ENCODE measurements at regions not wholly inside any gene's neighbourhood (a gene's known extent, or its start where the extent isn't known, plus 50 kb on each side); places are given as distances from the start of the nearest gene placed in this dataset.

DNA sequence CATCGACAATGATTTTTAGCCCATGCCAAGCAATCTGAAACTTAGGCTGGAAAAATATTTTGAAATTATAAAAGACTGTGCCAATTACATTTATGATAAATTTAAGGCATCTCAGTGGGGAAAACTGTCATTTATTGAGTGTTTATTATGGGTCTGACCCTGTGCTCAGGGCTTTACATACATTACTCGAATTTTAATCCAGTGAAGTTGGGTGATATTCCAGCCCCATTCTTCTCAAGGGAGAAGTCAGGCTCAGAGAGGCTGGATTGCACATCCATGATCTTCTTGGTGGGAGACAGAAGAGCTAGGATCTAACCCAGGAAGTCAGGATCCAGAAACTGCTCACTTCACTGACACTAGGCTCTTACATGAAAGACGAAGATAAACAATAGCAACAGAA, 260.8 kb downstream of the QDPR start:
- Mint-ChIP-seq H3K36me3 (ENCODE audit: low read depth) (no peaks in the 10 kb centered on the region), H3K4me3 (no peak overlapping the region), H3K9me3 (no peaks in the 10 kb centered on the region), H3K27ac (no peak overlapping the region), H3K4me1 (ENCODE audit: low read depth) (no peaks in the 10 kb centered on the region), H3K27me3 (peaks cover 11% of the 10 kb centered on the region)
- no peak for DNase-seq
- ChIA-PET CTCF (no interaction called here), POLR2A (no interaction called here)
- TF ChIP-seq, protein P1, sequence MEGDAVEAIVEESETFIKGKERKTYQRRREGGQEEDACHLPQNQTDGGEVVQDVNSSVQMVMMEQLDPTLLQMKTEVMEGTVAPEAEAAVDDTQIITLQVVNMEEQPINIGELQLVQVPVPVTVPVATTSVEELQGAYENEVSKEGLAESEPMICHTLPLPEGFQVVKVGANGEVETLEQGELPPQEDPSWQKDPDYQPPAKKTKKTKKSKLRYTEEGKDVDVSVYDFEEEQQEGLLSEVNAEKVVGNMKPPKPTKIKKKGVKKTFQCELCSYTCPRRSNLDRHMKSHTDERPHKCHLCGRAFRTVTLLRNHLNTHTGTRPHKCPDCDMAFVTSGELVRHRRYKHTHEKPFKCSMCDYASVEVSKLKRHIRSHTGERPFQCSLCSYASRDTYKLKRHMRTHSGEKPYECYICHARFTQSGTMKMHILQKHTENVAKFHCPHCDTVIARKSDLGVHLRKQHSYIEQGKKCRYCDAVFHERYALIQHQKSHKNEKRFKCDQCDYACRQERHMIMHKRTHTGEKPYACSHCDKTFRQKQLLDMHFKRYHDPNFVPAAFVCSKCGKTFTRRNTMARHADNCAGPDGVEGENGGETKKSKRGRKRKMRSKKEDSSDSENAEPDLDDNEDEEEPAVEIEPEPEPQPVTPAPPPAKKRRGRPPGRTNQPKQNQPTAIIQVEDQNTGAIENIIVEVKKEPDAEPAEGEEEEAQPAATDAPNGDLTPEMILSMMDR (IDR thresholded peaks at IDR 0.05) = no peak
- ATAC-seq = no peak
- intact Hi-C loops (cut with micrococcal nuclease) = no loop called here

DNA sequence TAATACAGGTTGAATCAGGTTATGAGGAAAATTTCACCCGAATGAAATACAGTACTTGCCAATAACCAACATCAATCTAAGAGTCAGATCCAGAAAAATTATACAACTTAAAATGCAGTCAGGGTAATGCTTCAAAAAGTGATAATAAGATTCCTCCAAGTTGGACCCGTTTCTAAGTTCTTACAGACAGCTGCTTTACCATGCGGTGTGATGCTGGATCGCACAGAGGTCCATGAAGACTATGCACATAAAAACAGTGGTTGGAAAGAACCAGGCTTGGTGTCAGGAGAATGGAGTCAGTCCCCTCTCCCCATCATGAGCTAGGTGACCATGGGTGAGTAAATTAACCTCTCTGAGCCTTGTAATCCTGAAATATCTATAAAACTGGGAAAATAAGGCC, 261.3 kb downstream of the QDPR start:
- H3K4me1 Mint-ChIP-seq (ENCODE audit: low read depth) = no peaks in the 10 kb centered on the region
- TF ChIP-seq, protein P1 (IDR thresholded peaks at IDR 0.05) = no peak
- ATAC-seq (no peak), DNase-seq (no peak)
- intact Hi-C loops (cut with micrococcal nuclease) = no loop called here
- H3K4me3 Mint-ChIP-seq = no peak overlapping the region
- H3K27me3 Mint-ChIP-seq = peaks cover 12% of the 10 kb centered on the region
- H3K9me3 Mint-ChIP-seq = no peaks in the 10 kb centered on the region
- H3K36me3 Mint-ChIP-seq (ENCODE audit: low read depth) = no peaks in the 10 kb centered on the region
- ChIA-PET CTCF (no interaction called here), POLR2A (no interaction called here)
- no peak overlapping the region for H3K27ac Mint-ChIP-seq

DNA sequence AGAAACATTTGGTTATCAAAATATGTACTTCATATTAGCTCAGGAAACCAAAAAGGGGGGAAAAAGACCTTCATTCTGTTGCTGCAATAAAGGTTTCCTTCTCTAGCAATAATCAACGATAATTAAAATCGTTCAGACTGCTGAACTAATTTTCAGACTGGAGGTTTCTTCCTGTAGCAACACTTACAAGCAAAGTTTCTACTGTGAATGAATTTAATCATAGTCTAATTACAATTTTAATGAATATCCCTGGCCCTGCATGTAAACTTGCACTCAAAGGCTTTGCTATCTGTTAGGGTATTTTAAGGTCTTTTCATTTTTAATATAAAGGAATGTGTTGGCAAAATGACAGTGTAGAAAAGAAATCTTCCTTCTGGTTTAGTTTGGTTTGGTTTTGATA, 265.2 kb downstream of the QDPR start:
- Mint-ChIP-seq H3K9me3 (no peaks in the 10 kb centered on the region), H3K27ac (no peak overlapping the region), H3K4me3 (no peak overlapping the region), H3K27me3 (peaks cover 10% of the 10 kb centered on the region), H3K36me3 (ENCODE audit: low read depth) (no peaks in the 10 kb centered on the region), H3K4me1 (ENCODE audit: low read depth) (no peaks in the 10 kb centered on the region)
- ATAC-seq = no peak
- no peak for DNase-seq
- CTCF ChIA-PET = no interaction called here
- intact Hi-C loops (cut with micrococcal nuclease) = no loop called here
- POLR2A ChIA-PET = no interaction called here
- TF ChIP-seq, protein P1 (IDR thresholded peaks at IDR 0.05) = no peak

DNA sequence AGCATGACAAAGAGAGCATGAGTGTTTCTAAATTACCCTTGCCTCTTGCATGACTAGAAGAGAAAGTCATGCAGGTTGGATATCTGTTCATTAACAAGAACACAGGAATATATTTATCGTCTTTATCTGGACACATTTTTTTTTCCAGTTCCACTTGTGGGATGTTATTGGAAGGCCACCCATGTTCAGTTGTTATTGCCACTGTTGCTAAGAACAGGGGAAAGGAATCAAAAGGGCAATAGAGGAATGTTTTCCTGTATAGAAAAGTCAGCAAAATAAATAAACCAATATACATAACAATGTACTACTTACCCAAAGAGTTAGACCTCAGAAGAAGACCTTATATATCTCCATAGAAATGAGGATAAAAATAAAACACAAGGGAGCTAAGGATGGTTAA, 270.1 kb downstream of the QDPR start:
- H3K27me3 Mint-ChIP-seq = peaks cover 2% of the 10 kb centered on the region
- ChIA-PET POLR2A (no interaction called here), CTCF (interaction anchor here (1.5 kb wide), 1 partner anchor 83 kb away, joined by 5 read pairs; no protein-coding TSS in a partner anchor)
- no peaks in the 10 kb centered on the region for H3K9me3 Mint-ChIP-seq
- no peak for ATAC-seq
- H3K36me3 Mint-ChIP-seq (ENCODE audit: low read depth) = no peaks in the 10 kb centered on the region
- no peak overlapping the region for H3K4me3 Mint-ChIP-seq
- intact Hi-C loops (cut with micrococcal nuclease) = no loop called here
- H3K4me1 Mint-ChIP-seq (ENCODE audit: low read depth) = no peaks in the 10 kb centered on the region
- TF ChIP-seq, protein P1 (IDR thresholded peaks at IDR 0.05) = no peak
- DNase-seq = no peak
- H3K27ac Mint-ChIP-seq = no peak overlapping the region

DNA sequence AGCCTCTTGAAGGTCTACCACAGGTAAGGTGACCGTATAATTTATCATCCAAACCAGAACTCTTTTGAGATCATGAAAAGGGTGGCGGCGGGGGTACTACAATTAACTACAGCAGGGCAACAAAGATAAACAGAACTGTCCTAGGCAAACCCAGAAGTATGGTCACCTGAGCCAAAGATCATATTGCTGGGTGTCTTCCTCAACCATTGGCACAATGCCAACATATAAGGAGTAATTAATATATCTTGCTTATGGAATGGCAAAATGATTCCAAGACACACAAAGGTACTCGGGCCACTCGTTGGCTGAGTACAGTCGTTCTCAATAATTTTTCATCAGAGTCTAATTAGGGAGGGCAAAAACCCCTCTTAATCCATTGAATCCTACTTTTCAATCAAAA, 273.3 kb downstream of the QDPR start:
- H3K4me1 Mint-ChIP-seq (ENCODE audit: low read depth) = no peaks in the 10 kb centered on the region
- no peaks in the 10 kb centered on the region for H3K36me3 Mint-ChIP-seq (ENCODE audit: low read depth)
- DNase-seq (no peak), ATAC-seq (no peak)
- ChIA-PET POLR2A (no interaction called here), CTCF (no interaction called here)
- TF ChIP-seq, protein P1 (IDR thresholded peaks at IDR 0.05) = no peak
- H3K4me3 Mint-ChIP-seq = no peak overlapping the region
- H3K27ac Mint-ChIP-seq = no peak overlapping the region
- no peaks in the 10 kb centered on the region for H3K27me3 Mint-ChIP-seq
- no peaks in the 10 kb centered on the region for H3K9me3 Mint-ChIP-seq
- intact Hi-C loops (cut with micrococcal nuclease) = no loop called here

Measured in activated CD8-positive, alpha-beta T cell treated with anti-CD3 and anti-CD28 coated beads for 36 hours (primary cell).